ENCODE measurements at regions not wholly inside any gene's neighbourhood (a gene's known extent, or its start where the extent isn't known, plus 50 kb on each side); places are given as distances from the start of the nearest gene placed in this dataset.

DNA sequence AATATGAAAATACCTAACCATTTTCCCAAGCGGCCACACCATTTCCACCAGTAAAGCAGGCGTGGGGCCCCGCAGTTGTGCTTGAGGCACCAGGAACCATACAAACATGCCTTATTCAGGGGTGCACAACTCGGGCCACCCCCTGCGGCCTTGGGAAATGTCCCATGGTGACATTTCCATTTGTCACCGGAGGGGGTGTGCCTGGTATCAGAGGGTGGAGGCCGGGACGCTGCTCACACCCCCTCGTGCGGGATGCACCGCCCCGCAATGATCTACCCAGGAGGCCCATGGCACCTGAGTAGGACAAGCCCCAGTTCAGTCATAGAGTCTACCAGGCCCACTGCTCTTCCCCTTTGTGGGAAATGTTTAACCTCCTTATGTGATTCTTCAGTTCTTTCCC is 218.8 kb downstream of the TEX29 start:
- DNase-seq (ENCODE audit: low read depth) = no peak

DNA sequence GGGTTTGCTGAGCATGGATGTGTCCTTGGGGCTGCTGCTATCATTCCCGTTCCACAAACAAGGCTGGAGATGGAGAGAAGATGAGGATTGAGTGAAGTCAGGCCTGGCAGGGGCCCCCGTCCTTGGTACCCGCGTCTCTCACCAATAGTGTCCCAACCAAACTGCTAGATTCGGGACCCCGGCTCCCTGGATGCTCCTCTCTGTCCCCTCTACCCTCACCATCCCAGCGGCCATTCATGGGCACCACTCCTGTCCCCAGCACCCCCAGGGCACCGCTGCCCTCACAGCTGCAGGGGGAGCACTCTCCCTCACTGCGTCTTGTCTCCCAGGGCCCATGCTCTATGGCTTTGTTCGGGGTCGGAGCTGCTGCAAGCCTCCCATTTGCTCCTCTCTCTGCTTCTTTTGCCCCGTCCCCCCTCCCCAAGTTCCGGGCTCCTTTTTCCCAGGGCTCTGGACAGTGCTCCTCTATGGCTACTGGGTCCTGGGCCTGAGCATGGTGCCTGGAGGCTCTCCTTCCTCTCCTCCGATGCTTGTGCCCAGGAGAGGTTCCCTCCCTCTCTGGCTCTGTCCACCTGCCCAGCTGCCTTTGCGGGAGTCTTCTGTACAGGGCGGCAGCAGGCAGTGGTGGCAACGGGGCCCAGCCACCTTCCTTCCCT is 219.5 kb downstream of the TEX29 start:
- DNase-seq (ENCODE audit: low read depth) = no peak

DNA sequence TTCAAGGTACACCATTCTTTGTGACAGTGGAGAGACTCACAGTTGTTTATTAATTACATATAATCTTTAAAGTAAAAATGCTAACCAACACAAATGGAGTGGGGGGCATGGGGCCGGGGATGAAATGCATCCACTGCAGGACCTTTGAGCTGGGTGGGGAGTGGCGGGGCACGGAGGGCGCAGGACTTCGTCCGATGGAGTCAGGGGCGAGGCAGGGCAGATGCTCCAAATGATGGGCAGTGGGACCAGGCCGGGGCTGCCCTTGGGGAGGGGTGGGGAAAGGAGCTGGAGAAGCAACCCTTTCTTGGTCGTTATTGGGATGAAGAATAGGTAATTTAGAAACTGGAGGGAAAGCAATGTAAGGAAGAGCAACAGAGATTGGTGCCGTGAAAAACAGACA is 220.0 kb downstream of the TEX29 start:
- no peak for DNase-seq (ENCODE audit: low read depth)

DNA sequence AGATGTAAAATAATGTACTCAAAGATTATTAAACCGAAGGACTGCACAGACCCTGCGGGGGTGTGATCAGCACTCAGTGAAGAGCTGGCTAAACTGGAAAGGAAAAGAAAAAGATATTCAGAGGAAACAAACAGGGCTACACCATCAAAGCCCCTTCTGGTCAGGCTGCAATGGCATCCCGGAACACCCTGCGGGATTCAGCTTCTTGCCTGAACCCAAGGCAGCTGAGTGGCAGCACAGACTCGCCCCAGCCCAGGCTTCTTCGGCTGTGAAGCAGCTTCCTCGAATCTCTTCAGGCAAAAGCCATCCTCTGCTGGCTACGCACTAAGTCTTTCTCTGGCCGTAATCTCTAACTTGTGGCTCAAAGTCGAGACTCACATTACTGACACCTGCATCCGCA is 220.9 kb downstream of the TEX29 start:
- no peak for DNase-seq (ENCODE audit: low read depth)

DNA sequence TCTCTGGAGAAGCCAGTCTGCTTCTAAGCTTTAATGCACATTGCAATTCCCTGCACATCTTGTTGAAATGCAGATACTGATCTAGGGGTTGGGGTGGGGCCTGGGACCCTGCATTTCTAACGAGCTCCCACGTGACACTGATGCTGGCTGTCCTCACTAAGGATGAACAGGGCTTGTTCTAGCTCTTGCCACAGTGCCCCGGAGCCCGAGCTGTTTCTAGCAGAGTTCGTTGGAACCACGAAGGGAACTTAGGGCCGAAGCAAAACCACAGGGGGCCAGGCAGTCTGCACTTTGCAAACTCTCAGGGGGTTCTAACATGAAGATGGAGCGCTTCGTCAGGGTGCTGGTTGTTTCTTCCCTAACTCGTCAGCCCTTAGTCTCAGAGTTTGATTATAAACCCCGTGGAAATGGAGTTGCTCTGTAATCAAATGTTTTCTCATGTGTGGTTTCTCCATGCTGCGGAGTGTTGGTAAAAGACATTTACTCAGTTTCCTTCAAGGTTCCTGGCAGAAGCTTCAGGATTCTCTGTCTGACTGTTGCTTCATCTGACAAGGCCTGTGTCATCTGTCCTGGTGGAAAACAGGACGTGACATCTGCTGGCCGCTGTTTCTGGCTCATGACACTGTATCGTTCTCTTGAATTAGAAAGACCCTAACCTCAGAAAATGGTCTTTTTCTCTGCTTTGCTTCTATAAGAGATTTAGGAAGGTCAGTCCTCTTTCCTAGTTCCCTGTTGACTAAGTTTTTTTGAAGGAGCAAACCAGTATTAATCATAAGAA is 221.5 kb downstream of the TEX29 start:
- no peak for DNase-seq (ENCODE audit: low read depth)

DNA sequence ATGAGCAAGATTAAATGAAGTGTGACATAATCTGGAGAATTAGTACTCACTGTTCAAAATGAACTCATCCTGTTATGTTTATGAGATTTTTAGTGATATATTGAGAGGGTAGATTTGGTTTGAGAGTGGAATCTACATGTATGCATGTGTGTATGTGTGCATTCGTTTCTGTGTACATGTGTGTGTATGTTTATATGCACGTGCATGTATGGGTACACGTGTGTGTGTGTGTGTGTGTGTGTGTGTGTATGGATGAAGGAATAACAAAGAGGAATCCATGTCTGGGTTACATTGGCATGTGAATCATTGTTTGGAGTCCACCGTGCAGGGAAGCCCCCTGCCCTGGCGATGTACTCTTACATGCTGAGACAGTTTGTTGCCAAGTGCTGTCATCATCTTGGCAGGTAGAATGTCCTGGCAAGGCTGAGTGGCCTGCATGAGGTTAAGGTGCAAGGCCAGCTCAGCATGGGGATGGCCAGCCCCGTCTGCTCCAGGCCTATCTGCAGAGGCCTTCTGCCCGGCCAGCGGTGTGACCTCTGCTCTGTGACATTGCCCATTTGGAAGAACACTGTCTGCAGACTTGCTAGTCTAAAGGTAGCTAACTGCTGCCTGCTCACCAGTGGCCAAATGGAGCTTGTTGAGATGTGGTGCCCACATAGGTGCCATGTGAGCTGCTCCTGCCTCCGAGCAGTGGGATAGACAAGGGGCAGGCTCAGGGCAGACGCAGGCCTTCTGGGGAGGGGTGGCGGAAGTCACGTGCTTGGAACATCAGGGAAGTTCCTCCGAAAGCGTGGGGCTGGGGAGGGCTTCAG is 222.3 kb downstream of the TEX29 start:
- DNase-seq (ENCODE audit: low read depth) = no peak

DNA sequence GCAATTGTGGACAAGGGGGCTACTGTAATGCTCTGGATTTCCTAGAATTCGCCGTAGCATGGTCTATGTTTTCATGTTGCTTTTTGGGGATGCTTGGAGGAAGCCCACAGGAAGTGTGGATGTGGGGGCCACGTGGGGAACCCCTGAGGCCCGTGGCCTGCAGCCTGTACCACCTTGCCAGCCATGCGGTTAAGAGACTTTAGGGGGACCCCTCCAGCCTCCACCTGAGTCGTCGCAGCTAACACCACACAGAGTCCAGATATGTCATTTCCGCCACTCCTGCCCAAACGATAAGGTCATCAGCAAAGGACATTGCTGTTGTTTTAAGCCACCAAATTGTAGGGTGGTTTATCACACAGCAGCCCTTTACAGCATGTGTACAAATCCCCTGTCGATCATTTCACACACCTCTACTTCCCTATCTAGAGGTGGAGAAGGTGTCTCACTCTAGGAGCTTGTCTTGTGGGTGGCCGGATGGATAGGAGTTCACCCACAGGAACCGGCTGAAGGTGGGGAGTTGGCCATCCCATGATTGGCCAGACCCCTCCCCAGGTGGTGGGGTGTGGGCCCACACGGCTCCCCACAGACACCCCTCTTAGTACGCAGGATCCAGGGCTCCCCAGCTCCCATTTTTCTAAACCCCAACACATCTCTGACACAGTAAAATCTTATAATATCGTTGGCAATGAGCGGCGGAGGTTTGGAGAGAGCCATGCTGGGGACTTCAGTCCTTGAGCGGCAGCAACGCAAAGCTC is 226.7 kb downstream of the TEX29 start:
- no peak for DNase-seq (ENCODE audit: low read depth)

DNA sequence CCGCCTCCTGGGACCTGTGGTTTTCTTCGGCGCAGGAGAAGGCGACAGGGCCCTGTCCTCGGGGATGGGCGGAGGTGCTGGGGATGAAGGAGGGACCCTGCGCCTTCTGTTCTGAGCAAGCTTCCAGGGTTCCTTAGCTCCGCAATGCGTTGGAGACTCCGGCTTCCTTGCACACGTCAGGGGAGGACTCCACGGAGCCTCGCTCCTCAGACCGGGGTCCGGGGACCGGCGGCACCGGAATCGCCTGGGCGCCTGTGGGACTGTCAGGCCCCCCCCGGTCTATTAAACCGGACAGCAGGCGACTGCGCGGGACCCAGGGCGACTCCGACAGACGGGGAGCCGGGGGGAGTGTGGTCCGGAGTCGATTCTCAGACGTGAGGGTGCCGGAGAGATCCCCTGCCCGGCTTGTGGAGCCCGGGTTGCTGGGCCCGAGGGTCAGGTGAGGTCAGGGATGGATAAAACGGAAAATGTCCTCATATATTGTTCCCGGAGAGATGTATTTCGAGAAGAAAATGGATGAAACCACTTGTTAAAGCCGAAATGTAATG is 227.4 kb downstream of the TEX29 start:
- DNase-seq (ENCODE audit: low read depth) = no peak

DNA sequence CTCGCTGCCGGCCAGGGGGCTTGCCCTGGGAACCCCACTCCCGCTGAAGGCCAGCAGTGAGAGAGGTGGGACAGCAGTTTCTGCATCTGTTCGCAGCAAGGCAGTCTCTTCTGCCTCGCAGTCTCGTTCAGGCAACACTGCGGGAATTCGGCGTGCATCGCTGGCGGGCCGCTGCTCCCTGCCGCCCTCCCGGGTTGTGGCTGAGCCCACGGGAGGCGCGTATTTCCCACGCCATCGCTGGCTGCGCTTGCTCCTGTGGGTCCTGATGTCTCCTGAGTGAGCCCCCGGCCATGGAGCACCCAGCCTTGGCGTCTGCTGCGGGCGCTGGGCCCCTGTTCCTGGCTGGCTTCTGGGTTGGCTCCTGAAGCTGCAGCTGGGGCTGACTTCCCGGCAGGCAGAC is 227.9 kb downstream of the TEX29 start:
- DNase-seq (ENCODE audit: low read depth) = no peak

DNA sequence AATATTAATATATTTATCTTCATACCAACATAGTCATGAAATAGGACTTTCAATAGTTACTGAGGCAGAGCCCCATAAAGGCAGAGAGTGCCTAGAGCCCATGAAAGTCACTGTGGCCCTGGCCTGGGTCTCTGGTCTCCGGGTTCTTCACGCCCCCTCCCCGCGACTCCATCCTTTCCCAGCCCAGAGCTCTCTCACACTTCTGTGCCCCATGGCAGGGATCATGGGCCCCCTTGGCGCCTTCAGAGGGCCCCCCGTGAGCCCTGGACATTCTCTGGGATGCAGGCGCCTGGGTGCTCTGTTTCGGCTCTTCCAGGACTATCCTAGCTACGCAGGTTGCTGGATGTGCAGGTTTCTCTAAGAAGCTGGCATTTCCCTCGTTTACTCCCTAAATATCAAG is 228.4 kb downstream of the TEX29 start:
- no peak for DNase-seq (ENCODE audit: low read depth)

DNA sequence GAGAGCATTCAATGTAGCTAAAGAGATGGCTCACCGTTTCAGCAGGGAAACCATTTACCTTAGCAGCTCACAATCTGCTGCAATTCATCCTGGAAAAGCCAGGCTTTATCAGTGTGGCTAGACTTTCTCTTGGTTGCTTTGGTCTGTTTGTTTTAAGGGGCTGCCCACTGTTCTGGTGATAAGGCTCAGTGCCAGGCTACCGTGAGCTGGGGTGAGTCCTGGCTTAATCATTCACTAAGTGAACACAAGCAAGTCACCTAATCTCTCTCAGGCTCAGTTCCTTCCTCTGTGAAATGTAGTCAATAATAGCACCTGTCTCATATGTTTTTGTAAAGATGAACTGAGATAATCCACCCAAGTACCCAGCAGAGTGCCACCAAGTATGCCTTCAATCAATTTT is 229.0 kb downstream of the TEX29 start:
- DNase-seq (ENCODE audit: low read depth) = no peak

DNA sequence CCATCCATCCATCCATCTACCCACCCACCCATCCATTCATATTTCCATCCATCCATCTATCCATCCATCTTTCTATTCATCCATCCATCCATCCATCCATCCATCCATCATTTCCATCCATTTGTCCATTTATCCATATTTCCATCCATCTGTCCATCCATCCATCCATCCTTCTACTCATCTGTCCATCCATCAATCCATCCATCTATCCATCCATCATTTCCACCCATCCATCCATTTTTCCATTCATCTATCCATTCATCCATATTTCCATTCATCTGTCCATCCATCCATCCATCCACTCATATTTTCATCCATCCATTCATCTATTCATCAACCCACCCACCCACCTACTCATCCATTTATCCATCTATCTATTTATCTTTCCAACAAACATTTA is 229.6 kb downstream of the TEX29 start:
- DNase-seq (ENCODE audit: low read depth) = no peak

DNA sequence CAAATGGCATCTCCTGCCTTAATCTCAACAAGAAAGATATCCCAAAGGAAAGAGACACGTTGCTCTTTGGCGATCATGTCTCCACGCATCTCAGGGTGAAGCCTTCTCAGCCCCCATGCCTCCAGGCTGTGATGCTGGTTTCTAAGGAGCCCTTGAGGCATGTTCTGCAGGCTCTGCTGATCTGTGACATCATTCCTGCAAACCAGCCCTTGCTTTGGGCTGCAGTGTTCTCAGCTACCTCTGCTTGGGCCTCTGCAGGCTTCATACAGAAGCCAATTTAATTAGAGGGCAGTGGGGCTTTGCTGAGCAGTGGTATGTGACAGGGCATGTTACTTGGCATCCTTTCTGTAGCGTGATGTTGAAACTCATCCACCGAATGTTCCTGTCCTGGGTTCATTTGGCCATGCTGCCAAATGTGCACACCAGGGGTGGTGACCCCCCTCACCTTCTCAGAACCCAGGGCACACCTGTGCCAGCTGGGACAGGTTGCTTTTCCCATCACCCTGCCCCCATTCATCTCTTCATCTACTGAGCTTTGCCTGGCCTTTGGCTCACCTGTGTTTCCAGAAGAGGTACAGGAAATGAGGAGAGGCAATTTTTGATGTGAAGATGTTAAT is 230.9 kb downstream of the TEX29 start:
- DNase-seq (ENCODE audit: low read depth) = no peak

DNA sequence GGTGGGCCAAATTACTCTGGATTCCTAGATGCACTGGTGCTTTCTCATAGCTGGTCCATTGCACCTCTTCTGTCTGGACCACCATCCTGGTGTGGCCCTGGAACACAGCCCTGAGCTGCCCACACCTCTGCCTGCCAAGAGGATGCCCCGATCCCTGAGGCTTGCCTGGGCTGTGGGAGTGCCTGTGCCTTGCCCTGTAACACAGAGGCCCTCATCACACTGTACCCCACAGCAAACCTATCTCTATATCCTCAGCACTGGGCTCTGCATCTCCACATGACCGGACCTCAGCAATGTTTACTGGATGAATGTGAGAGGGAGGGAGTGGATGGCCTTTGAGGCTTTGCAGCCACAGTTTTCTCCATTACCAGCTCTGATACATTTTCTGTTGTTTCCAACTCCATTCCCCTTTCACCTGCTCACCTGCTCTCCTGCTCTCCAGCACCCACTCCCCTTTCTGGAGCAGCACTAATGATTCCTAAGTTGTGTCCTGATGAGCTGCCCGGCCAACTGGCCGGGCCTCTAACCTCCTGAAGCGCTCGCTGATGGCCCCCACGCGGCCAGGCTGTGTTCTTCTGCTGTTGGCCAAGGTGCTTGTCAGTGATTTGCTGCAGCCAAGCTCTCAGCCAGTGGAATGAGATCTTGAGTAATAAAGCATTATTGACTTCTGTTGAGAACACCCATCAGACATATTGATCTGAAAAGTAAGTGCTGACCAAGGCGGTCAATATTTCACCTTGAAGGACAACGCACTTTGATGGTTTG is 232.6 kb downstream of the TEX29 start:
- no peak for DNase-seq (ENCODE audit: low read depth)

DNA sequence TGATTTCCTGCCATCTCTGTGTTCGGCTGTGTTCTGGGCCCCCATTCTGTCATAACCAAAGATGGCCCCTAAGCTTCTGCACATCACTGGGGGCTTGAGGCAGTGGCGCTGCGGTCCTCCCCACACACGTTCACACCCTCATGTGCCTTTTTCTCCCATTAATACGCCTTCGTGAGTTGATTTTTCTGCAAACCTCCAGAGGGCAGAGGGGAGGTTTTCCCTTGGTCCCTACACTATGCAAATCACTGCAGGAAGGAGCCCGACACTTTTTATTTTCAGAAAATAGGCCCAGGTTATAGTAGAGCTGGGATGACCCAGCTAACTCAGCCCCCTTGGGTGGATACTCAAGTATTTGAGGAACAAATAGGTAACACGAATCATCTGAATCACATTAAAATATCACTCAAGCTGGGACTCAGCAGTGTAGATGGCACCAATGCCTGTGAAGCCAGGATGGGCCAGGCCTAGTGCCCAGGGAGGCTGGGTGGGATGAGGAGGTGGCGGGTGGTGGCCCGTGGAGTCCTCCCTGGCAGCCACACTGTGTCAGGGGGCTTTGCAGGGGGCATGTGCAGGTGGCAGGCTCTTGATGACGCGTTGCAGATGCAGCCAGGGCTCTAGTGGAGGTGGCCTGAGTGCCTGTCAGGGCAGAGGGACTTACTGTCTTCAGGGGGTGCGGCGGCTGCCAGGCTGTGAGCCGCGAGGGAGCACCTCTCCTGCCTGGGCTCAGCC is 234.3 kb downstream of the TEX29 start:
- DNase-seq (ENCODE audit: low read depth) = no peak

DNA sequence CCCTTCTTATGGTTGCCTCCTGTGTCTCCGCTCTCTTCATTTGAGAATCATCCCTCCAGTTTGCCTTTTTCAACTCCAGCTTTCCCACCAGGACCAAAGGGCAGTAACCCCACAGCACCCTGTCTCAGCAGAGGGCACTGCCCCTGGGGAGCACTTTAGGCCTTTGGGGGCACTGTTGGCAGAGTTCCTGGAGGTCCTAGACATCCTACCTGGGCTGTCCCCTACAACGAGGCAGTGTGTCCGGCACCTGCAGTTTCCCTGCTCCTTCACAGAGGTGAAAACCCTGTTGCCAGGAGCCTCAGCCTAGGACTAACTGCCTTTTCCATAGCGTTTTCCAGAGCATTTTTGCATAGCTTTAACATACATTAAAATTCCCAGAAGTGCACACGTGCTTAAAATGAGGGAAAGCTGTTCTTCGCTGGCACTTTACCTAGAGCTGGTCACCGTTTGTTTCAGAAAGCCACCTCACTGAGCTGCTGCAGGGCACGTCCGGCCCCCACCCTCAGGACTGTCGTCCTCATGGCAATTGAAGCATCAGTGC is 234.9 kb downstream of the TEX29 start:
- DNase-seq (ENCODE audit: low read depth) = no peak

DNA sequence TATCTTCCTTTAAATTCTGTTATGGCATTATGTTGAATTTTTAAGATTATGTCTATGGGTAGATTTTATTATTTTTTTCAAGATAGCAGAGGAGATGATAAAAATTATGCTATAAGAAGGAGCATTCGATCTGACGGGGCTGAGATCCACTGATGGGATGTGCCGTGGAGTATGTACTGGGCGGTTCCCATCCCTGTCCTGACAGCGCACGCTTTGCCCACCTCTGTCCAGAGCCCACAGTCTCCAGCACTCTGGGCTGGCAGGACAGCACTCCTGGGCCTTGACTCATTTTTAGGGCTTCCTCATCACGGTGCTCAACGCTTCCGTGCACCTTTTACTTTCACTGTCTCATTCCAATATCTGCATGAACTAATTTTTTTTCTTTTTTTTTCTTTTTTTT is 235.5 kb downstream of the TEX29 start:
- no peak for DNase-seq (ENCODE audit: low read depth)

DNA sequence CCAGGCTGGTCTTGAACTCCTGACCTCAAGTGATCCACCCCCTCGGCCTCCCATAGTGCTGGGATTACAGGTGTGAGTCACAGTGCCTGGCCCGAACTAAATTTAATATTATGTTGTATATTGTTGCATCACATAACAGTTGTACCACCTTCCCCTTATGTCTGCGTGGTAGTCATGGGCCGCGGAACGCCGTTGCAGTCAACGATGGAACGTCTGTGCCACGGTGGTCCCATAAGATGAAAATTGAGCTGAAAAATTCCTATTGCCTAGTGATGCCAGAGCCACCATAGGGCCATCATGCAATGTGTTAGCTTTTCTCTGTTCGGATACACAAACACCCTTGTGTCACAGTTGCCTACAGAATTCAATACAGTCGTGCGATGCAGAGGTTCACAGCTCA is 236.1 kb downstream of the TEX29 start:
- no peak for DNase-seq (ENCODE audit: low read depth)

DNA sequence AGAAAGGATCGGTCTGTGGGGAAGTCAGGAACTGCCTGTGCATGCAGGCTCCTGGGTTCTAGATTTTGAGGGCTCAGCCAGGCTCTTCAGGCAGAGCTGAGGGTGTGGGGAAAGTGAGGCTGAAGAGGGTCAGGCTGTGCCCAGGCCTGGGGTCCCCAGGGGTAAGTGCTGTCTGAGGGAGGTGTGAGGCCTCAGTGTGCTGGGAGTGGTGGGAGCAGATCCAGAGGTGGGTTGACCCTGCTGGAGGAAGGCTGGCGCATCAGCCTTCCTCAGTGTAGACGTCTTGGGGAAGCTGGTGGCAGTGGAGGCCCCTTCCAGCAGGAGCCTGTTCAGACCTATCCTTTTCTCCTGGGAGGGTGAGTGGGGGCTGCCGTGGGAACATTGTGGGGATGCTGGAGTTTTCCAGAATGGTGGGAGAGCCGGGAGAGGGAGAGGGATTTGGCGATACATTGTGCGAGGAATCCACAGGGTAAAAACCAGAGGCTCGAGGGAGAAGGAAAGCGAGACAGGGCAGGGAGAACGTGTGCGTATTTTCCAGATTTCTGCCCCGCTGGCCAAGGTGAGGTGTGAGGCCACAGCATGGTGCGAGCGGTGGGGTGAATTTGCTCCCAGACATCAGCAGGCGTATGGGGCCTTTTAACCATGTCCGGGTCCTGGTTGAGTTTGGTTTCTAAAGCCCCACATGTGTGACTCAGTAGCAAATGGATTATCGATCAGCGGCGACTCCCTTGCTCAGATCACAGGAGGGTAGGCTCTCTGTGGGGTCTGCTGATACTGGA is 237.7 kb downstream of the TEX29 start:
- no peak for DNase-seq (ENCODE audit: low read depth)

Measured in activated T-cell treated with anti-CD3 and anti-CD28 coated beads for 24 hours (primary cell).